ENCODE measurements at regions not wholly inside any gene's neighbourhood (a gene's known extent, or its start where the extent isn't known, plus 50 kb on each side); places are given as distances from the start of the nearest gene placed in this dataset.
A peak's percentile ranks its signal among the peaks of the same experiment; 100 is the strongest.
"Not testable (repeated sequence)": the region's sequence is repeated elsewhere in the genome, so short reads cannot be mapped to it uniquely, and the experiment has no call there.

GRCh38 chr6:15956205-15957106 is 172.4 kb upstream of the MYLIP start:
- no peak for DNase-seq (ENCODE audit: low spot score)

- no peak for DNase-seq (ENCODE audit: low spot score)
Measured at GRCh38 chr6:15955484-15955883, 173.4 kb upstream of the MYLIP start.

DNA sequence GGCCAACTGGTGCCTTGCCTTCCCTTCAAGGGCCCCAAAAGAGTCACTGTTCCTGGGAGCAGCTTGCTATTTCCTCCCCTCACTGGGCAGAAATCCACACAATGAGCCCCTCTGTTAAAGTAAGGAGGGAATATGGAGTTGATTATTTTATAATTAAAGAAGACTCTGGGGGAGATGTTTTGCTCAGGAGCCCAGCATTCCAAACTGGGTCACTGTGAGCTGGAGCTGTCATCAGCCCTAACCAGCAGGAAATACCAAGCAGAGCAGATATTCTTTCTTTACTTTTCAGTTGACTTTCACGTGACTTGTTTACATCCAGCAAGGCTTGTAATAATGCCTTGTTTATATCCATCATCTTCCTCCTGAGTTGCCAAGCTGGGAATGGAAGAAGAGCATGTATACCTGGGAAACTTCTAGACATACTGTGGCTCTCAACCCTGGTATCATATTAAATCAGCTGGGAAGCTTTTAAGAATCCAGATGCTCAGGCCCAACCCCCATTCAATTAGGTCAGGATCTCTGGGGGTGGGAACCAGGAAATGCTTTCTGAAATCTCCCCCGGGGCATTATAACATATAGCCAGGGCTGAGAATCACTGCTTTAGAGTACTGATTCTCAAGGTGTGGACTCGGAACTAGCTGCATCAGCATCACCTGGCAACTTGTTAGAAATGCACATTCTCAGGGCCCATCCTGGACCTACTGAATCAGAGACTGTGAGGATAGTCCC is 175.6 kb upstream of the MYLIP start:
- DNase-seq (ENCODE audit: low spot score): peak; percentile 54

DNA sequence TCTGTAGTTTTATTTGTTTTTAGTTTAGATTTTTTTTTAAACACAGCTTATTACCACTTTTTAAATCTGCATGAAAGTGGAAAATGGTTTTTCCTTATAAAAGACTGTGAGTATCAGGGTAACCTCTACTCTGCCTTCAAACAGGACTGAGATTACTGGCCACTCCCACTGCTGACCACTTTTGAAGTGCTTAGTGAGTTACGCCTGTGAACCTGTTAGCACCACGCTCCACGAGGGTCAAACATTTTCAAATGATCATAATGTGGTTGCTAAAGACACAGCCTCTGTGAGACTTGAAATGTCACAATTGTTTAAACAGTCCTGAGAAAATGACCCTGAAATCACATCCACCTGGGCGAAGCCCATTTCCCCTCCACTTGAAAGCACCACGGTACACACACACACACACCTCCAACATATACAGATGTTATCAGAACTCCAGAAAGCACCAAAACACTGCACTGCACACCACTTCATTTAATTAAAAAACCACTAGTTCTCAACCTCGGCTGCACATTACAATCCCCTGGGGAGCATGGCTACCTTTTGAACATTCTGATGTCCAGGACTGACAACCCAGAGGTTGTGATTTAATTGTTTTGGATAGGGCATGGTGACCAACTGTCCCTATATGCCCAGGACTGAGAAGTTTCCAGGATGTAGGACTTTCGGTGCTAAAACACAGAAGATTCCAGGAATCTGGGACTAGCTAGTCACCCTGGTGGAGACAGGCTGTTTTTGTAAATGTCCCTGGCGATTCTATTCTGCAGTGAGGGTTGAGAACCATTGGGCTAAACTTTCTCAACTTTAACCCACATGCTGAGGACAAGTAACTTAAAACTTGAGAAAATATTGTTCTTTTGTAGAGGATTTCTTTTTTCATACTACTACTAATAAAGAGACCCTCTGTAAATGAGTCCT is 176.4 kb upstream of the MYLIP start:
- peak; percentile 35 for DNase-seq (ENCODE audit: low spot score)

- no peak for DNase-seq (ENCODE audit: low spot score)
Measured at GRCh38 chr6:15950962-15951569, 177.8 kb upstream of the MYLIP start.

GRCh38 chr6:15949982-15950381 is 178.9 kb upstream of the MYLIP start:
- DNase-seq (ENCODE audit: low spot score): no peak

DNA sequence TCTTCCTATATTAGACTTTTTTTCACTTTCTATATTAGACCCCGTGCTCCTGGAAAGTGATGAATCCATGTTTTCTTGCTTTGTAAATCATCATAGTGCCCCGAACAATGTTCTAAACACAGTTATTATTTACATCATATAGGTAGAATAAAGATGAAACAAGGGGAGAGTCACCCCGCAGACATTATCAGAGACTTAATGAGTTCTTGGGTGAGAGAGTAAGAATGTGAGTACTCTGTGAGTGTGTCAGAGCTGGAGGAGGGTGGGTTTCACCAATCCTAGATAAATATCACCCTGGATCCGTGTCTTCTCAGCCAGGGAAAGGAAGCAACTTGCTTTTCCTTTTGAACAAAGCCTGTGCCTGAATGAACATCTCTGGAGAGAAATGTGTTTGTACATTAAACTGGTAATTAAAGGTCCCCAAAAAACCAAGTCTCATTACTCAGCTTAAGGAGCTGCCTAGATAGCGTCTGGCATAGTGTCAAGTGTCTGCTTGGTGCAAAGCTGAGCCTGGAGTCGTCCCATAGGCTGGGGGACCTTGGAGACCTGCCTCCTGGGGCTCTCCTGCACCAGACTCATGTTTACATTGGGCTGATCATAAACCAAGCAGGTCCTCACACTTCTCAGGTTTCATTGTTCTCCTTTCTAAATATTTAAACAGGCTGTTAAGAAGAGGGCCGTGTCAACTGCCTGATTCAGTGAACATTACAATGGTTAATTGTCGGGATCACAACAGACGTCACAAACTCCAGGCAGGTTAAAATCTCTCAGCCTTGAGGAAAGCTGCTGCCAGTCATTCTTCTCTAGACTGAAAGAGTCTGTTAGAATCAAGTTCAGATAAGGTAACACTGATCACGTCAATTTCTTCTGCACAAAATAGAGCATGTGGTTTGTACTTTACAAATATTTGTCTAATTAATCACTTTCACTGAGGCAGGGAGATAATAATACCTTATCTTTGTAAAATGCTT is 179.7 kb upstream of the MYLIP start:
- no peak for DNase-seq (ENCODE audit: low spot score)

GRCh38 chr6:15947923-15948322 is 181.0 kb upstream of the MYLIP start:
- no peak for DNase-seq (ENCODE audit: low spot score)

DNA sequence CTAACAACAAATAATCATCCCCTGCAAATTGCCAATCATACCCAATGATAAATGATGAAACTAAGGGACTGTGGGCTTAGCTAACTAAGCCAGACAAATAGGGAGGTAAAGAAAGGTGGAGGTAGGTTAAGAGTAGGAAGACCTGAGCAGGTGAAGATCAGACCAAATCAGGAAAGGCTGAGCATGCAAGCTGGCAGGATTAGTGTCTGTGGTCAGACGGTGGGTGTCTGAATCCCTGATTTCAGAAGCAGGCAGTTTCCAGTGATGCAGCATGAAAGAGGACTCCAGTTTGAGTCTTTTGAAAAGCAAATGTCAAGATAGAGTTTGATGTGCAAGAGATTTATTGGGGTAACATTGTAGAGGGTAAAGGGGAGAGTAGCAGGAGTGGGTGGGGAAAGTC is 181.4 kb upstream of the MYLIP start:
- DNase-seq (ENCODE audit: low spot score): no peak

DNA sequence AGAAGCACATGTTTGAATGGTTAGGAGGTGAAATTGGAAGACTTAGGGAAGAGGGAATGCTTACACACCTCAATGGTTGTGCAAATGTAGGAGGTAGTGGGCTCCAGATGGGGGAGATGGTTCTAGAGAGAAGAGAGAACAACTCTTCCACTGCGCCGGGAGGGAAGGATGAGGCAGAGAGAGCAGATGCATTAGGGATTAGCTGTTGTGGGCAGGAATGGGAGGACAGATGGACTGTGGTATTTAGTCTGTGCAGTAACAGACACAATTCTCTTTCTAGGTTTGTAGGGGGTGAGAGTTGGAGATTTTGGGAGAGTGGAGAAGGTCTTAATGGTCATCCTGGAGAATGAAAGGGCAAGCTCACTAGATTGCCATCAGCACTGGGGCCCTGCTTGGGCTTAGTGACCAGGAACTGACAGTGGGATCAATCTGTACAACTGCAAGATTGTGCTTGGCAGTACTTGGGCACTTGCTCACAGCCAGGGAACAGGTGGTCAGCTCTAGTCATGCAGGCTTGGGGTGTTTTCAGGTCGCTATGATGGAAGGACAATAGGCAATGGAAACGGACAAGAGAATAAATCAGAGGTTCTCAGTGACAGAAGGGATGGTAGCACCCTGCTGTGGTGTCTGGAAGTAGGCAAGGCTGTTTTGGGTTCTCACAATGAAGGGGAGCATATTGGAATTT is 182.0 kb upstream of the MYLIP start:
- DNase-seq (ENCODE audit: low spot score): no peak

DNA sequence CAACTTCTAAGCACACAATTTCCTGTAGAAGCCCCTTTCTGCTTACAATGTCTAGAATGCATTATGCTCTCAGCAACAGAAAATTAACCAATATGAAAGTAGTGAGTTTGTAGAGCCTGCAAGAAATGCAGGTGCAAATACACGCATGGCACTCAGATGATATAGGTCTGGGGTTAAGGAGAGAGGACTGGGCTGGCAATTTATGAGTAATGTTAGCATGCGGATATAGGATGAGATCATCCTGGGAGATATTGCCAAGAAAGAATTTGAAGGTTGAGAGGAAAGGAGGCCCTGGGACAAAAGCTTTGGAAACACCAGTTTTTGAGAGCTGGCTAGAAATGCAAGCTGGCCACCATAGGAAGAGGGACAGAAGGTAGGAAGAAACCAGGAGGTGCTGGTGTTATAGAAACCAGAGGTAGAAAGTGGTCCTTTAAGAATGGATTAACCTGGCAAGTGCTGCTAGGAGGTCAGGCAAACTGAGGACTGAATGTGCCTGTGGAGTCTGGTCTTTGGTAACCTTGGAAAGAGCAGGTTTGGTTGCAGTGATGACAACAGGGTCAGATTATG is 183.2 kb upstream of the MYLIP start:
- DNase-seq (ENCODE audit: low spot score): peak; percentile 53

GRCh38 chr6:15943423-15943822 is 185.5 kb upstream of the MYLIP start:
- no peak for DNase-seq (ENCODE audit: low spot score)

- no peak for DNase-seq (ENCODE audit: low spot score)
Measured at GRCh38 chr6:15941168-15941567, 187.7 kb upstream of the MYLIP start.

- DNase-seq (ENCODE audit: low spot score): no peak
Measured at GRCh38 chr6:15938107-15938506, 190.8 kb upstream of the MYLIP start.

GRCh38 chr6:15937602-15938001 is 191.3 kb upstream of the MYLIP start:
- no peak for DNase-seq (ENCODE audit: low spot score)

DNA sequence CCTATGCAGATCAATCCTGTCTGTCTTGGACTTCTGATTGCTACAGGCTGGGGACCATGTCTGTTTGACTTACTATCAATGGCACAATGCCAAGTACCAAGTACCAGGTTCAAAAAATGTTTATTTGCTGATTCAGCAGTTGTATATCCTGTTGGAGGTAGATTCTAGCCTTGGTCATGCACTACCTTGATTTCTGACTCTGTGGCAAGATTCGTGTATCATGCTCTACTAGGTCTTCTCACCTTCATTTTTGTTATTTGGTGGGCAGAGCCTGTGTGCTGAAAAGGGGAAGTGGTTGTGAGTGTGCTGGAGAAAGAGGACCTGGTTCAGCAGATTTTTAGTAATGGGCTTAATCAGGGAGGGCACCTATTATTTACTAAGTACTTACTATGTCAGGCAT is 192.4 kb upstream of the MYLIP start:
- no peak for DNase-seq (ENCODE audit: low spot score)

- DNase-seq (ENCODE audit: low spot score): no peak
Measured at GRCh38 chr6:15935661-15936060, 193.2 kb upstream of the MYLIP start.

DNA sequence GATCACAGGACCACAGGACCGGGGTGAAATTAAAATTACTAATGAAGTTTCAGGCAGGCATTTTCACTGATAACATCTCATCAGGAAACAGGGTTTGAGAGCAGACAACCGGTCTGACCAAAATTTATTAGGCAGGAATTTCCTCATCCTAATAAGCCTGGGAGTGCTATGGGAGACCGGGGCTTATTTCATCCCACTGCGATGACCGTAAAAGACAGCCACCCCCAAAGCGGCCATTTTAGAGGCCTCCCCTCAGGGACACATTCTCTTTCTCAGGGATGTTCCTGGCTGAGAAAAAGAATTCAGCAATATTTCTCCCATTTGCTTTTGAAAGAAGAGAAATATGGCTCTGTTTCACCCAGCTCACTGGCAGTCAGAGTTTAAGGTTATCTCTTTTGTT is 197.2 kb upstream of the MYLIP start:
- DNase-seq (ENCODE audit: low spot score): not testable (repeated sequence)

GRCh38 chr6:15930207-15930606 is 198.7 kb upstream of the MYLIP start:
- no peak for DNase-seq (ENCODE audit: low spot score)

- no peak for DNase-seq (ENCODE audit: low spot score)
Measured at GRCh38 chr6:15929685-15930084, 199.2 kb upstream of the MYLIP start.

All from AG08395 (cell line).